RKO (cell line): ENCODE measurements at regions not wholly inside any gene's neighbourhood (a gene's known extent, or its start where the extent isn't known, plus 50 kb on each side); places are given as distances from the start of the nearest gene placed in this dataset.
"Not testable (repeated sequence)": the region's sequence is repeated elsewhere in the genome, so short reads cannot be mapped to it uniquely, and the experiment has no call there.

Source experiments
- DNase-seq: peaks from one replicate; pipeline ENCODE4 v3.0.0-alpha.2; 2016; ENCODE audit warnings: low spot score

GRCh38 chr1:221962385-221962784, 220.5 kb upstream of the DUSP10 start:
- DNase-seq: no peak

- no peak for DNase-seq
Measured at GRCh38 chr1:221961532-221962292, 219.8 kb upstream of the DUSP10 start.

- DNase-seq: not testable (repeated sequence)
Measured at GRCh38 chr1:221958161-221958562, 216.3 kb upstream of the DUSP10 start.

GRCh38 chr1:221957350-221957749, 215.5 kb upstream of the DUSP10 start:
- not testable (repeated sequence) for DNase-seq

- DNase-seq: no peak
Measured at GRCh38 chr1:221949996-221950395, 208.1 kb upstream of the DUSP10 start.

- no peak for DNase-seq
Measured at GRCh38 chr1:221948459-221948858, 206.6 kb upstream of the DUSP10 start.

- DNase-seq: no peak
Measured at GRCh38 chr1:221947731-221948130, 205.8 kb upstream of the DUSP10 start.

- no peak for DNase-seq
Measured at GRCh38 chr1:221946768-221947167, 204.9 kb upstream of the DUSP10 start.

GRCh38 chr1:221945669-221946068, 203.8 kb upstream of the DUSP10 start:
- DNase-seq: no peak

- no peak for DNase-seq
Measured at GRCh38 chr1:221944247-221944870, 202.5 kb upstream of the DUSP10 start.

GRCh38 chr1:221940631-221941030, 198.7 kb upstream of the DUSP10 start:
- DNase-seq: no peak

GRCh38 chr1:221939607-221940006, 197.7 kb upstream of the DUSP10 start:
- DNase-seq: no peak

- DNase-seq: no peak
Measured at GRCh38 chr1:221937155-221937953, 195.5 kb upstream of the DUSP10 start.

GRCh38 chr1:221933814-221934213, 191.9 kb upstream of the DUSP10 start:
- no peak for DNase-seq

GRCh38 chr1:221926441-221926840, 184.6 kb upstream of the DUSP10 start:
- DNase-seq: no peak

GRCh38 chr1:221925947-221926346, 184.1 kb upstream of the DUSP10 start:
- DNase-seq: no peak

- no peak for DNase-seq
Measured at GRCh38 chr1:221923929-221924598, 182.2 kb upstream of the DUSP10 start.

GRCh38 chr1:221921936-221922335, 180.0 kb upstream of the DUSP10 start:
- no peak for DNase-seq

- no peak for DNase-seq
Measured at GRCh38 chr1:221919743-221920142, 177.9 kb upstream of the DUSP10 start.

GRCh38 chr1:221919341-221919740, 177.5 kb upstream of the DUSP10 start:
- DNase-seq: no peak

GRCh38 chr1:221916176-221916575, 174.3 kb upstream of the DUSP10 start:
- DNase-seq: no peak

GRCh38 chr1:221915764-221916163, 173.9 kb upstream of the DUSP10 start:
- DNase-seq: no peak
